GM19438 (cell line): ENCODE measurements at regions not wholly inside any gene's neighbourhood (a gene's known extent, or its start where the extent isn't known, plus 50 kb on each side); places are given as distances from the start of the nearest gene placed in this dataset.
"Not testable (repeated sequence)": the region's sequence is repeated elsewhere in the genome, so short reads cannot be mapped to it uniquely, and the experiment has no call there.

Experiments
- ATAC-seq: cut with Tn5 transposase; IDR thresholded peaks from one replicate; pipeline ENCODE4 v1.9.1; 2021; ENCODE audit warnings: low read depth; ENCODE audit not compliant: unreplicated experiment

- ATAC-seq: no peak
Observed at GRCh38 chr2:13332060-13332459, 615.3 kb downstream of the TRIB2 start.

- ATAC-seq: not testable (repeated sequence)
Observed at GRCh38 chr2:13334071-13334470, 617.3 kb downstream of the TRIB2 start.

- ATAC-seq: no peak
Observed at GRCh38 chr2:13334545-13334944, 617.8 kb downstream of the TRIB2 start.

- no peak for ATAC-seq
Observed at GRCh38 chr2:13335862-13336535, 619.3 kb downstream of the TRIB2 start.

GRCh38 chr2:13351068-13351467 is 634.3 kb downstream of the TRIB2 start:
- ATAC-seq: no peak

GRCh38 chr2:13353083-13353482 is 636.3 kb downstream of the TRIB2 start:
- no peak for ATAC-seq

- no peak for ATAC-seq
Observed at GRCh38 chr2:13354031-13354430, 637.3 kb downstream of the TRIB2 start.

GRCh38 chr2:13381928-13382327 is 665.2 kb downstream of the TRIB2 start:
- not testable (repeated sequence) for ATAC-seq

GRCh38 chr2:13389172-13389571 is 672.4 kb downstream of the TRIB2 start:
- not testable (repeated sequence) for ATAC-seq

GRCh38 chr2:13390676-13391075 is 673.9 kb downstream of the TRIB2 start:
- ATAC-seq: no peak

GRCh38 chr2:13401312-13401711 is 684.6 kb downstream of the TRIB2 start:
- ATAC-seq: no peak

GRCh38 chr2:13413989-13414388 is 697.3 kb downstream of the TRIB2 start:
- ATAC-seq: no peak

GRCh38 chr2:13414897-13415296 is 698.2 kb downstream of the TRIB2 start:
- ATAC-seq: no peak

GRCh38 chr2:13433954-13434353 is 717.2 kb downstream of the TRIB2 start:
- ATAC-seq: no peak

GRCh38 chr2:13443554-13444261 is 727.0 kb downstream of the TRIB2 start:
- ATAC-seq: not testable (repeated sequence)

GRCh38 chr2:13462464-13462863 is 745.7 kb downstream of the TRIB2 start:
- ATAC-seq: no peak

GRCh38 chr2:13466076-13466475 is 749.3 kb downstream of the TRIB2 start:
- ATAC-seq: no peak

- no peak for ATAC-seq
Observed at GRCh38 chr2:13474538-13474937, 757.8 kb downstream of the TRIB2 start.

- ATAC-seq: peak; percentile 71
Observed at GRCh38 chr2:13480057-13480456, 763.3 kb downstream of the TRIB2 start.

GRCh38 chr2:13481201-13481600 is 764.5 kb downstream of the TRIB2 start:
- ATAC-seq: no peak

- no peak for ATAC-seq
Observed at GRCh38 chr2:13485256-13485655, 768.5 kb downstream of the TRIB2 start.

GRCh38 chr2:13488965-13489364 is 772.2 kb downstream of the TRIB2 start:
- no peak for ATAC-seq
